ENCODE measurements at regions not wholly inside any gene's neighbourhood (a gene's known extent, or its start where the extent isn't known, plus 50 kb on each side); places are given as distances from the start of the nearest gene placed in this dataset.

- TF ChIP-seq EZH2phosphoT487 (IDR thresholded peaks at IDR 0.05; ENCODE audit: borderline replicate concordance) = no peak
- TF ChIP-seq, protein P1, sequence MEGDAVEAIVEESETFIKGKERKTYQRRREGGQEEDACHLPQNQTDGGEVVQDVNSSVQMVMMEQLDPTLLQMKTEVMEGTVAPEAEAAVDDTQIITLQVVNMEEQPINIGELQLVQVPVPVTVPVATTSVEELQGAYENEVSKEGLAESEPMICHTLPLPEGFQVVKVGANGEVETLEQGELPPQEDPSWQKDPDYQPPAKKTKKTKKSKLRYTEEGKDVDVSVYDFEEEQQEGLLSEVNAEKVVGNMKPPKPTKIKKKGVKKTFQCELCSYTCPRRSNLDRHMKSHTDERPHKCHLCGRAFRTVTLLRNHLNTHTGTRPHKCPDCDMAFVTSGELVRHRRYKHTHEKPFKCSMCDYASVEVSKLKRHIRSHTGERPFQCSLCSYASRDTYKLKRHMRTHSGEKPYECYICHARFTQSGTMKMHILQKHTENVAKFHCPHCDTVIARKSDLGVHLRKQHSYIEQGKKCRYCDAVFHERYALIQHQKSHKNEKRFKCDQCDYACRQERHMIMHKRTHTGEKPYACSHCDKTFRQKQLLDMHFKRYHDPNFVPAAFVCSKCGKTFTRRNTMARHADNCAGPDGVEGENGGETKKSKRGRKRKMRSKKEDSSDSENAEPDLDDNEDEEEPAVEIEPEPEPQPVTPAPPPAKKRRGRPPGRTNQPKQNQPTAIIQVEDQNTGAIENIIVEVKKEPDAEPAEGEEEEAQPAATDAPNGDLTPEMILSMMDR (conservative IDR thresholded peaks at IDR 0.05; ENCODE audit: low read length) = no peak
Measured at GRCh38 chr2:139763705-139764104, 983.5 kb upstream of the NXPH2 start.
